H1 (cell line): ENCODE measurements at regions not wholly inside any gene's neighbourhood (a gene's known extent, or its start where the extent isn't known, plus 50 kb on each side); places are given as distances from the start of the nearest gene placed in this dataset.
"Not testable (repeated sequence)": the region's sequence is repeated elsewhere in the genome, so short reads cannot be mapped to it uniquely, and the experiment has no call there.

Source experiments
- CTCF ChIA-PET: fragments of 300-600 bp; sonication (Branson Sonifier 250); formaldehyde crosslinking; loops from one replicate; lab custom pipeline; 2021; ENCODE audit not compliant: partially characterized antibody; lab: Charles Lee
- POLR2A ChIA-PET: fragments of 300-600 bp; sonication (Branson Sonifier 250); formaldehyde crosslinking; loops from one replicate; lab custom pipeline; 2021; ENCODE audit warnings: inconsistent platforms; ENCODE audit not compliant: partially characterized antibody; lab: Charles Lee
- DNase-seq, 2 experiments: peaks; one replicate each; pipeline versions ENCODE4 v3.0.0 to v3.0.0-alpha.2; 2010 to 2022; ENCODE audit warnings: low spot score in 2 of 2, low read depth in 1 of 2, mixed read lengths in 1 of 2
- FAIRE-seq: peaks from 2 replicates; lab custom pipeline; 2011; peaks lifted over from hg19 to GRCh38; lab: Jason Lieb, UNC
- H2AFZ ChIP-seq: 2 replicates; pipeline ENCODE4 v1.8.1; 2012; ENCODE audit warnings: low read length, inconsistent platforms
- H2AK5ac ChIP-seq: 2 replicates; pipeline ENCODE4 v1.6.1; 2013; ENCODE audit warnings: low read depth, low read length
- H2BK120ac ChIP-seq: replicated peaks from 2 replicates; pipeline ENCODE3; 2013; ENCODE audit warnings: low read depth, low read length, inconsistent platforms
- H2BK12ac ChIP-seq: 2 replicates; pipeline ENCODE4 v1.6.1; 2013; ENCODE audit warnings: low read depth, low read length
- H2BK15ac ChIP-seq: 2 replicates; pipeline ENCODE4 v1.6.1; 2013; ENCODE audit warnings: low read length
- H2BK20ac ChIP-seq: 2 replicates; pipeline ENCODE4 v1.6.1; 2013; ENCODE audit warnings: low read length
- H2BK5ac ChIP-seq: 2 replicates; pipeline ENCODE4 v1.6.1; 2013; ENCODE audit warnings: low read depth, low read length
- H3K14ac ChIP-seq: 2 replicates; pipeline ENCODE4 v1.6.1; 2013; ENCODE audit warnings: inconsistent platforms; ENCODE audit not compliant: insufficient read length
- H3K18ac ChIP-seq: 2 replicates; pipeline ENCODE4 v1.6.1; 2013; ENCODE audit warnings: low read length; ENCODE audit errors: extremely low read depth
- H3K23ac ChIP-seq: 2 replicates; pipeline ENCODE4 v1.6.1; 2013; ENCODE audit warnings: inconsistent platforms; ENCODE audit not compliant: insufficient read length
- H3K23me2 ChIP-seq: 2 replicates; pipeline ENCODE4 v1.6.1; 2013; ENCODE audit warnings: low read depth, low read length
- H3K27ac ChIP-seq: 2 replicates; pipeline ENCODE4 v1.6.1; 2011; ENCODE audit warnings: low read depth, low read length, inconsistent platforms
- H3K27me3 ChIP-seq, 4 experiments: replicated peaks in 1 of 4; 1 replicate in 1 of 4; 2 replicates in 3 of 4; pipeline versions ENCODE4 v1.6.1 to v1.8.1; 2011 to 2013; ENCODE audit warnings: low read length in 3 of 4, mild to moderate bottlenecking in 3 of 4, inconsistent platforms in 2 of 4, mixed read lengths in 2 of 4, moderate library complexity in 1 of 4; ENCODE audit not compliant: control insufficient read depth in 3 of 4, insufficient read depth in 3 of 4; ENCODE audit errors: extremely low read depth in 1 of 4
- H3K36me3 ChIP-seq, 4 experiments: 2 replicates each; pipeline versions ENCODE4 v1.6.1 to v1.8.1; 2011 to 2013; ENCODE audit warnings: mild to moderate bottlenecking in 4 of 4, low read length in 3 of 4, moderate library complexity in 2 of 4, control low read depth in 1 of 4, inconsistent platforms in 1 of 4; ENCODE audit not compliant: insufficient read depth in 4 of 4, control insufficient read depth in 2 of 4
- H3K4ac ChIP-seq: replicated peaks from 2 replicates; pipeline ENCODE3; 2013; ENCODE audit warnings: low read length, low read depth, mixed read lengths, inconsistent platforms; ENCODE audit not compliant: insufficient read length
- H3K4me1 ChIP-seq, 4 experiments: replicated peaks in 1 of 4; 1 replicate in 1 of 4; 2 replicates in 3 of 4; pipeline versions ENCODE4 v1.6.1 to v1.8.1; 2011 to 2013; ENCODE audit warnings: low read length in 3 of 4, inconsistent platforms in 2 of 4, mixed read lengths in 1 of 4; ENCODE audit not compliant: insufficient read depth in 4 of 4, control insufficient read depth in 3 of 4
- H3K4me2 ChIP-seq, 2 experiments: 2 replicates each; pipeline versions ENCODE4 v1.6.1 to v1.8.1; 2011 to 2013; ENCODE audit warnings: low read depth in 2 of 2, low read length in 2 of 2, control low read depth in 1 of 2, inconsistent platforms in 1 of 2, mild to moderate bottlenecking in 1 of 2; ENCODE audit not compliant: insufficient read depth in 1 of 2
- H3K4me3 ChIP-seq, 4 experiments: fragments of 200-600, 300-600 bp in 1 of 4; sonication (generic), shearing (Covaris generic), sonication (Bioruptor Twin) in 1 of 4; 2 replicates each; pipeline versions ENCODE4 v1.5.1 to v1.8.1; 2011 to 2016; ENCODE audit warnings: low read length in 4 of 4, low read depth in 3 of 4, control low read depth in 2 of 4, inconsistent platforms in 2 of 4, mild to moderate bottlenecking in 2 of 4, mixed read lengths in 1 of 4, moderate library complexity in 1 of 4; ENCODE audit not compliant: insufficient read depth in 2 of 4; ENCODE audit errors: extremely low read depth in 1 of 4
- H3K56ac ChIP-seq: replicated peaks from 2 replicates; pipeline ENCODE3; 2013; ENCODE audit warnings: low read depth, mild to moderate bottlenecking, mixed read lengths, low read length, inconsistent platforms; ENCODE audit not compliant: insufficient read length
- H3K79me1 ChIP-seq: 2 replicates; pipeline ENCODE4 v1.6.1; 2013; ENCODE audit warnings: low read depth, low read length, control low read depth
- H3K79me2 ChIP-seq, 2 experiments: 2 replicates each; pipeline versions ENCODE4 v1.6.1 to v1.8.1; 2012 to 2013; ENCODE audit warnings: low read length in 2 of 2, mild to moderate bottlenecking in 2 of 2, inconsistent platforms in 1 of 2; ENCODE audit not compliant: insufficient read depth in 2 of 2, control insufficient read depth in 1 of 2
- H3K9ac ChIP-seq, 4 experiments: replicated peaks in 1 of 4; 1 replicate in 1 of 4; 2 replicates in 3 of 4; pipeline versions ENCODE4 v1.6.1 to v1.8.1; 2011 to 2013; ENCODE audit warnings: low read depth in 3 of 4, low read length in 3 of 4, control low read depth in 2 of 4, mild to moderate bottlenecking in 2 of 4, moderate library complexity in 2 of 4, inconsistent platforms in 1 of 4; ENCODE audit errors: extremely low read depth in 1 of 4
- H3K9me3 ChIP-seq, 2 experiments: 2 replicates each; pipeline versions ENCODE4 v1.6.1 to v1.8.1; 2012 to 2013; ENCODE audit warnings: mild to moderate bottlenecking in 2 of 2, moderate library complexity in 2 of 2, control low read depth in 1 of 2, inconsistent platforms in 1 of 2, low read depth in 1 of 2, low read length in 1 of 2, mixed read lengths in 1 of 2; ENCODE audit not compliant: insufficient read depth in 2 of 2
- H4K20me1 ChIP-seq, 2 experiments: replicated peaks in 1 of 2; 2 replicates each; pipeline versions ENCODE3 to v1.8.1; 2011 to 2013; ENCODE audit warnings: inconsistent platforms in 2 of 2, low read length in 2 of 2, mild to moderate bottlenecking in 1 of 2; ENCODE audit not compliant: insufficient read depth in 2 of 2, control insufficient read depth in 1 of 2
- H4K5ac ChIP-seq: 2 replicates; pipeline ENCODE4 v1.6.1; 2013; ENCODE audit warnings: low read length, low read depth, mixed read lengths, inconsistent platforms; ENCODE audit not compliant: insufficient read length
- H4K8ac ChIP-seq: 2 replicates; pipeline ENCODE4 v1.8.0; 2013; ENCODE audit warnings: mild to moderate bottlenecking, moderate library complexity, low read length, inconsistent platforms; ENCODE audit not compliant: insufficient read depth; ENCODE audit errors: extremely low read depth
- H4K91ac ChIP-seq: replicated peaks from 2 replicates; pipeline ENCODE3; 2013; ENCODE audit warnings: low read length, mixed read lengths, inconsistent platforms; ENCODE audit not compliant: insufficient read length
- EGR1 ChIP-seq: IDR thresholded peaks from 2 replicates; pipeline ENCODE4 v1.6.1; 2011; ENCODE audit warnings: low read depth, low read length, borderline replicate concordance
- JUND ChIP-seq: IDR thresholded peaks from 2 replicates; pipeline ENCODE4 v1.6.1; 2011; ENCODE audit warnings: mild to moderate bottlenecking, improper control_type of control experiment, low read length
- RBBP5 ChIP-seq: IDR thresholded peaks from 2 replicates; pipeline ENCODE4 v1.7.1; 2012; ENCODE audit warnings: low read depth, mild to moderate bottlenecking, inconsistent platforms, low read length, moderate library complexity, borderline replicate concordance
- WGBS, 2 experiments: shearing (Covaris generic) in 1 of 2; methylation state at CpG; one replicate each; pipeline versions ENCODE4 v1.1.6 to v1.1.7; 2013 to 2015; ENCODE audit warnings: low lambda C conversion rate in 2 of 2, mixed read lengths in 2 of 2, inconsistent platforms in 1 of 2, low coverage in 1 of 2, missing lambda C conversion rate in 1 of 2; ENCODE audit not compliant: insufficient replicate concordance in 2 of 2, insufficient coverage in 1 of 2, insufficient read length in 1 of 2; ENCODE audit errors: extremely low coverage in 1 of 2, missing lambda C conversion rate in 1 of 2; 5-methylcytosine and 5-hydroxymethylcytosine counted together

GRCh38 chr3:4211610-4212009 lies 91.6 kb upstream of the SETMAR start:
- Histone ChIP-seq H4K8ac (no peak overlapping the region), H3K23ac (no peak overlapping the region), H2AFZ (no peak overlapping the region), H4K5ac (no peak overlapping the region), H3K18ac (no peak overlapping the region), H4K20me1 (no peaks in the 10 kb centered on the region), H3K79me2 (no peaks in the 10 kb centered on the region), H3K56ac (no peak overlapping the region), H2BK120ac (no peak overlapping the region), H2AK5ac (no peak overlapping the region), H3K9ac (no peak overlapping the region), H4K91ac (no peak overlapping the region), H2BK15ac (no peak overlapping the region), H3K4me2 (no peak overlapping the region), H3K4ac (no peak overlapping the region), H3K79me1 (no peaks in the 10 kb centered on the region), H3K14ac (no peak overlapping the region), H3K4me1 (no peaks in the 10 kb centered on the region), H3K4me3 (no peak overlapping the region), H3K23me2 (no peaks in the 10 kb centered on the region), H2BK12ac (no peak overlapping the region), H3K27ac (no peak overlapping the region), H2BK5ac (no peak overlapping the region), H2BK20ac (no peak overlapping the region), H3K27me3 (no peaks in the 10 kb centered on the region), H3K36me3 (no peaks in the 10 kb centered on the region), H3K9me3 (no peaks in the 10 kb centered on the region)
- ChIA-PET POLR2A (no interaction called here), CTCF (interaction anchor here (1.0 kb wide), 1 partner anchor 60 kb away, joined by 4 read pairs; no protein-coding TSS in a partner anchor)
- 95% methylated on average over 2 of the region's 2 CpGs; no CpG with 5 or more reads in 1 of the 2 experiments for WGBS, 2 experiments
- TF ChIP-seq EGR1 (no peak), JUND (no peak), RBBP5 (no peak)
- DNase-seq (no peak), FAIRE-seq (no peak)

DNA sequence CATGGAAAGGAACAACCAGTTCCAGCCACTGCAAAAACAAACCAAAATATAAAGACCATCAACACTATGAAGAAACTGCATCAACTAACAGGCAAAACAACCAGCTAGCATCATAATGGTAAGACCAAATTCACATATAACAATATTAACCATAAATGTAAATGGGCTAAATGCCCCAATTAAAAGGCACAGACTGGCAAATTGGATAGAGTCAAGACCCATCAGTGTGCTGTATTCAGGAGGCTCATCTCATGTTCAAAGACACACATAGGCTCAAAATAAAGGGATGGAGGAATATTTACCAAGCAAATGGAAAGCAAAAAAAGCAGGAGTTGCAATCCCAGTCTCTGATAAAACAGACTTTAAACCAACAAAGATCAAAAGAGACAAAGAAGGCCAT lies 89.7 kb upstream of the SETMAR start:
- H3K9me3 ChIP-seq, H3K4me3 ChIP-seq, POLR2A ChIA-PET, H2BK5ac ChIP-seq, FAIRE-seq, H3K27ac ChIP-seq, H4K5ac ChIP-seq, H3K18ac ChIP-seq, CTCF ChIA-PET, H3K23me2 ChIP-seq, H2BK12ac ChIP-seq, H4K8ac ChIP-seq, H2BK120ac ChIP-seq, H3K27me3 ChIP-seq, H3K4me1 ChIP-seq, H3K4ac ChIP-seq, H3K79me2 ChIP-seq, H3K14ac ChIP-seq, H3K56ac ChIP-seq, H2AK5ac ChIP-seq, H3K23ac ChIP-seq, H2BK15ac ChIP-seq, H3K79me1 ChIP-seq, H3K9ac ChIP-seq, DNase-seq, H3K36me3 ChIP-seq, H2AFZ ChIP-seq, H4K91ac ChIP-seq, H2BK20ac ChIP-seq, H3K4me2 ChIP-seq, H4K20me1 ChIP-seq: not testable (repeated sequence)
